H1 (cell line): ENCODE measurements at regions not wholly inside any gene's neighbourhood (a gene's known extent, or its start where the extent isn't known, plus 50 kb on each side); places are given as distances from the start of the nearest gene placed in this dataset.

Experiments
- CTCF ChIA-PET: fragments of 300-600 bp; sonication (Branson Sonifier 250); formaldehyde crosslinking; loops from one replicate; lab custom pipeline; 2021; ENCODE audit not compliant: partially characterized antibody; lab: Charles Lee
- POLR2A ChIA-PET: fragments of 300-600 bp; sonication (Branson Sonifier 250); formaldehyde crosslinking; loops from one replicate; lab custom pipeline; 2021; ENCODE audit warnings: inconsistent platforms; ENCODE audit not compliant: partially characterized antibody; lab: Charles Lee
- DNase-seq, 2 experiments: peaks; one replicate each; pipeline versions ENCODE4 v3.0.0 to v3.0.0-alpha.2; 2010 to 2022; ENCODE audit warnings: low spot score in 2 of 2, low read depth in 1 of 2, mixed read lengths in 1 of 2
- FAIRE-seq: peaks from 2 replicates; lab custom pipeline; 2011; peaks lifted over from hg19 to GRCh38; lab: Jason Lieb, UNC
- H2AFZ ChIP-seq: 2 replicates; pipeline ENCODE4 v1.8.1; 2012; ENCODE audit warnings: low read length, inconsistent platforms
- H2AK5ac ChIP-seq: 2 replicates; pipeline ENCODE4 v1.6.1; 2013; ENCODE audit warnings: low read depth, low read length
- H2BK120ac ChIP-seq: replicated peaks from 2 replicates; pipeline ENCODE3; 2013; ENCODE audit warnings: low read depth, low read length, inconsistent platforms
- H2BK12ac ChIP-seq: 2 replicates; pipeline ENCODE4 v1.6.1; 2013; ENCODE audit warnings: low read depth, low read length
- H2BK15ac ChIP-seq: 2 replicates; pipeline ENCODE4 v1.6.1; 2013; ENCODE audit warnings: low read length
- H2BK20ac ChIP-seq: 2 replicates; pipeline ENCODE4 v1.6.1; 2013; ENCODE audit warnings: low read length
- H2BK5ac ChIP-seq: 2 replicates; pipeline ENCODE4 v1.6.1; 2013; ENCODE audit warnings: low read depth, low read length
- H3K14ac ChIP-seq: 2 replicates; pipeline ENCODE4 v1.6.1; 2013; ENCODE audit warnings: inconsistent platforms; ENCODE audit not compliant: insufficient read length
- H3K18ac ChIP-seq: 2 replicates; pipeline ENCODE4 v1.6.1; 2013; ENCODE audit warnings: low read length; ENCODE audit errors: extremely low read depth
- H3K23ac ChIP-seq: 2 replicates; pipeline ENCODE4 v1.6.1; 2013; ENCODE audit warnings: inconsistent platforms; ENCODE audit not compliant: insufficient read length
- H3K23me2 ChIP-seq: 2 replicates; pipeline ENCODE4 v1.6.1; 2013; ENCODE audit warnings: low read depth, low read length
- H3K27ac ChIP-seq: 2 replicates; pipeline ENCODE4 v1.6.1; 2011; ENCODE audit warnings: low read depth, low read length, inconsistent platforms
- H3K27me3 ChIP-seq, 4 experiments: replicated peaks in 1 of 4; 1 replicate in 1 of 4; 2 replicates in 3 of 4; pipeline versions ENCODE4 v1.6.1 to v1.8.1; 2011 to 2013; ENCODE audit warnings: low read length in 3 of 4, mild to moderate bottlenecking in 3 of 4, inconsistent platforms in 2 of 4, mixed read lengths in 2 of 4, moderate library complexity in 1 of 4; ENCODE audit not compliant: control insufficient read depth in 3 of 4, insufficient read depth in 3 of 4; ENCODE audit errors: extremely low read depth in 1 of 4
- H3K36me3 ChIP-seq, 4 experiments: 2 replicates each; pipeline versions ENCODE4 v1.6.1 to v1.8.1; 2011 to 2013; ENCODE audit warnings: mild to moderate bottlenecking in 4 of 4, low read length in 3 of 4, moderate library complexity in 2 of 4, control low read depth in 1 of 4, inconsistent platforms in 1 of 4; ENCODE audit not compliant: insufficient read depth in 4 of 4, control insufficient read depth in 2 of 4
- H3K4ac ChIP-seq: replicated peaks from 2 replicates; pipeline ENCODE3; 2013; ENCODE audit warnings: low read length, low read depth, mixed read lengths, inconsistent platforms; ENCODE audit not compliant: insufficient read length
- H3K4me1 ChIP-seq, 4 experiments: replicated peaks in 1 of 4; 1 replicate in 1 of 4; 2 replicates in 3 of 4; pipeline versions ENCODE4 v1.6.1 to v1.8.1; 2011 to 2013; ENCODE audit warnings: low read length in 3 of 4, inconsistent platforms in 2 of 4, mixed read lengths in 1 of 4; ENCODE audit not compliant: insufficient read depth in 4 of 4, control insufficient read depth in 3 of 4
- H3K4me2 ChIP-seq, 2 experiments: 2 replicates each; pipeline versions ENCODE4 v1.6.1 to v1.8.1; 2011 to 2013; ENCODE audit warnings: low read depth in 2 of 2, low read length in 2 of 2, control low read depth in 1 of 2, inconsistent platforms in 1 of 2, mild to moderate bottlenecking in 1 of 2; ENCODE audit not compliant: insufficient read depth in 1 of 2
- H3K4me3 ChIP-seq, 4 experiments: fragments of 200-600, 300-600 bp in 1 of 4; sonication (generic), shearing (Covaris generic), sonication (Bioruptor Twin) in 1 of 4; 2 replicates each; pipeline versions ENCODE4 v1.5.1 to v1.8.1; 2011 to 2016; ENCODE audit warnings: low read length in 4 of 4, low read depth in 3 of 4, control low read depth in 2 of 4, inconsistent platforms in 2 of 4, mild to moderate bottlenecking in 2 of 4, mixed read lengths in 1 of 4, moderate library complexity in 1 of 4; ENCODE audit not compliant: insufficient read depth in 2 of 4; ENCODE audit errors: extremely low read depth in 1 of 4
- H3K56ac ChIP-seq: replicated peaks from 2 replicates; pipeline ENCODE3; 2013; ENCODE audit warnings: low read depth, mild to moderate bottlenecking, mixed read lengths, low read length, inconsistent platforms; ENCODE audit not compliant: insufficient read length
- H3K79me1 ChIP-seq: 2 replicates; pipeline ENCODE4 v1.6.1; 2013; ENCODE audit warnings: low read depth, low read length, control low read depth
- H3K79me2 ChIP-seq, 2 experiments: 2 replicates each; pipeline versions ENCODE4 v1.6.1 to v1.8.1; 2012 to 2013; ENCODE audit warnings: low read length in 2 of 2, mild to moderate bottlenecking in 2 of 2, inconsistent platforms in 1 of 2; ENCODE audit not compliant: insufficient read depth in 2 of 2, control insufficient read depth in 1 of 2
- H3K9ac ChIP-seq, 4 experiments: replicated peaks in 1 of 4; 1 replicate in 1 of 4; 2 replicates in 3 of 4; pipeline versions ENCODE4 v1.6.1 to v1.8.1; 2011 to 2013; ENCODE audit warnings: low read depth in 3 of 4, low read length in 3 of 4, control low read depth in 2 of 4, mild to moderate bottlenecking in 2 of 4, moderate library complexity in 2 of 4, inconsistent platforms in 1 of 4; ENCODE audit errors: extremely low read depth in 1 of 4
- H3K9me3 ChIP-seq, 2 experiments: 2 replicates each; pipeline versions ENCODE4 v1.6.1 to v1.8.1; 2012 to 2013; ENCODE audit warnings: mild to moderate bottlenecking in 2 of 2, moderate library complexity in 2 of 2, control low read depth in 1 of 2, inconsistent platforms in 1 of 2, low read depth in 1 of 2, low read length in 1 of 2, mixed read lengths in 1 of 2; ENCODE audit not compliant: insufficient read depth in 2 of 2
- H4K20me1 ChIP-seq, 2 experiments: replicated peaks in 1 of 2; 2 replicates each; pipeline versions ENCODE3 to v1.8.1; 2011 to 2013; ENCODE audit warnings: inconsistent platforms in 2 of 2, low read length in 2 of 2, mild to moderate bottlenecking in 1 of 2; ENCODE audit not compliant: insufficient read depth in 2 of 2, control insufficient read depth in 1 of 2
- H4K5ac ChIP-seq: 2 replicates; pipeline ENCODE4 v1.6.1; 2013; ENCODE audit warnings: low read length, low read depth, mixed read lengths, inconsistent platforms; ENCODE audit not compliant: insufficient read length
- H4K8ac ChIP-seq: 2 replicates; pipeline ENCODE4 v1.8.0; 2013; ENCODE audit warnings: mild to moderate bottlenecking, moderate library complexity, low read length, inconsistent platforms; ENCODE audit not compliant: insufficient read depth; ENCODE audit errors: extremely low read depth
- H4K91ac ChIP-seq: replicated peaks from 2 replicates; pipeline ENCODE3; 2013; ENCODE audit warnings: low read length, mixed read lengths, inconsistent platforms; ENCODE audit not compliant: insufficient read length
- CREB1 ChIP-seq: IDR thresholded peaks from 2 replicates; pipeline ENCODE4 v1.6.1; 2012; ENCODE audit warnings: inconsistent platforms
- EGR1 ChIP-seq: IDR thresholded peaks from 2 replicates; pipeline ENCODE4 v1.6.1; 2011; ENCODE audit warnings: low read depth, low read length, borderline replicate concordance
- FOSL1 ChIP-seq: IDR thresholded peaks from 2 replicates; pipeline ENCODE4 v1.6.1; 2011; ENCODE audit warnings: mild to moderate bottlenecking, low read depth, low read length, moderate library complexity; ENCODE audit not compliant: insufficient read depth
- HDAC6 ChIP-seq: IDR thresholded peaks from one replicate; pipeline ENCODE4 v1.7.1; 2012; ENCODE audit warnings: low read depth, mild to moderate bottlenecking, inconsistent platforms, low read length, moderate library complexity
- SIX5 ChIP-seq: IDR thresholded peaks from 2 replicates; pipeline ENCODE4 v1.6.1; 2011; ENCODE audit warnings: mild to moderate bottlenecking, low read depth, low read length
- SRF ChIP-seq: IDR thresholded peaks from 2 replicates; pipeline ENCODE4 v1.6.1; 2011; ENCODE audit warnings: mild to moderate bottlenecking, low read depth, low read length, moderate library complexity
- SUZ12 ChIP-seq: fragments of 200-600 bp; sonication (generic); IDR thresholded peaks from 2 replicates; pipeline ENCODE4 v1.6.1; 2012; ENCODE audit warnings: mild to moderate bottlenecking, inconsistent platforms, low read length, moderate library complexity, mixed read lengths
- TAF1 ChIP-seq: IDR thresholded peaks from 2 replicates; pipeline ENCODE4 v1.6.1; 2011; ENCODE audit warnings: mild to moderate bottlenecking, low read depth, low read length
- YY1 ChIP-seq: IDR thresholded peaks from 2 replicates; pipeline ENCODE4 v1.6.1; 2011; ENCODE audit warnings: low read depth, mild to moderate bottlenecking, low read length
- WGBS, 2 experiments: shearing (Covaris generic) in 1 of 2; methylation state at CpG; one replicate each; pipeline versions ENCODE4 v1.1.6 to v1.1.7; 2013 to 2015; ENCODE audit warnings: low lambda C conversion rate in 2 of 2, mixed read lengths in 2 of 2, inconsistent platforms in 1 of 2, low coverage in 1 of 2, missing lambda C conversion rate in 1 of 2; ENCODE audit not compliant: insufficient replicate concordance in 2 of 2, insufficient coverage in 1 of 2, insufficient read length in 1 of 2; ENCODE audit errors: extremely low coverage in 1 of 2, missing lambda C conversion rate in 1 of 2; 5-methylcytosine and 5-hydroxymethylcytosine counted together
- TF ChIP-seq, protein P1 (sequence below), 3 experiments: IDR thresholded peaks; 1 replicate in 2 of 3; 2 replicates in 1 of 3; pipeline versions ENCODE4 v1.5.1 to v1.6.1; 2011; ENCODE audit warnings: low read length in 3 of 3, mild to moderate bottlenecking in 3 of 3, inconsistent platforms in 2 of 3, low read depth in 1 of 3, moderate library complexity in 1 of 3; ENCODE audit not compliant: insufficient read depth in 1 of 3; ENCODE audit errors: control extremely low read depth in 1 of 3

GRCh38 chr22:48537343-48537680, 1290.4 kb downstream of the BRD1 start:
- DNase-seq (no peak), FAIRE-seq (no peak)
- H3K14ac ChIP-seq, result no peak overlapping the region
- TF ChIP-seq CREB1, result no peak
- no peak for TF ChIP-seq EGR1
- TF ChIP-seq SRF, result no peak
- TF ChIP-seq HDAC6, result no peak
- no peak for TF ChIP-seq TAF1
- TF ChIP-seq SIX5, result no peak
- TF ChIP-seq YY1, result no peak
- TF ChIP-seq, protein P1, sequence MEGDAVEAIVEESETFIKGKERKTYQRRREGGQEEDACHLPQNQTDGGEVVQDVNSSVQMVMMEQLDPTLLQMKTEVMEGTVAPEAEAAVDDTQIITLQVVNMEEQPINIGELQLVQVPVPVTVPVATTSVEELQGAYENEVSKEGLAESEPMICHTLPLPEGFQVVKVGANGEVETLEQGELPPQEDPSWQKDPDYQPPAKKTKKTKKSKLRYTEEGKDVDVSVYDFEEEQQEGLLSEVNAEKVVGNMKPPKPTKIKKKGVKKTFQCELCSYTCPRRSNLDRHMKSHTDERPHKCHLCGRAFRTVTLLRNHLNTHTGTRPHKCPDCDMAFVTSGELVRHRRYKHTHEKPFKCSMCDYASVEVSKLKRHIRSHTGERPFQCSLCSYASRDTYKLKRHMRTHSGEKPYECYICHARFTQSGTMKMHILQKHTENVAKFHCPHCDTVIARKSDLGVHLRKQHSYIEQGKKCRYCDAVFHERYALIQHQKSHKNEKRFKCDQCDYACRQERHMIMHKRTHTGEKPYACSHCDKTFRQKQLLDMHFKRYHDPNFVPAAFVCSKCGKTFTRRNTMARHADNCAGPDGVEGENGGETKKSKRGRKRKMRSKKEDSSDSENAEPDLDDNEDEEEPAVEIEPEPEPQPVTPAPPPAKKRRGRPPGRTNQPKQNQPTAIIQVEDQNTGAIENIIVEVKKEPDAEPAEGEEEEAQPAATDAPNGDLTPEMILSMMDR (IDR thresholded peaks at IDR 0.05; ENCODE audit: control extremely low read depth in 1 of 3, insufficient read depth in 1 of 3, low read depth in 1 of 3, low read length in 3 of 3), result no peak
- TF ChIP-seq SUZ12, result no peak
- TF ChIP-seq FOSL1, result no peak
- no peak overlapping the region for H3K4me2 ChIP-seq
- H2BK15ac ChIP-seq, result no peak overlapping the region
- no peak overlapping the region for H3K56ac ChIP-seq
- 93% methylated on average over 3 of the region's 3 CpGs; no CpG with 5 or more reads in 1 of the 2 experiments for WGBS, 2 experiments
- H3K9me3 ChIP-seq, result no peaks in the 10 kb centered on the region
- no peak overlapping the region for H2BK120ac ChIP-seq
- no peak overlapping the region for H3K4ac ChIP-seq
- ChIA-PET CTCF (no interaction called here), POLR2A (no interaction called here)
- H4K8ac ChIP-seq, result no peak overlapping the region
- no peak overlapping the region for H2BK12ac ChIP-seq
- no peak overlapping the region for H3K18ac ChIP-seq
- no peaks in the 10 kb centered on the region for H3K4me1 ChIP-seq
- H2BK5ac ChIP-seq, result no peak overlapping the region
- H2AK5ac ChIP-seq, result no peak overlapping the region
- H3K23me2 ChIP-seq, result peaks cover 5% of the 10 kb centered on the region; the same call in 1 of the 2 replicates
- no peak overlapping the region for H3K9ac ChIP-seq
- H3K4me3 ChIP-seq, result no peak overlapping the region
- no peaks in the 10 kb centered on the region; a peak in 1 of 4 replicates for H3K79me2 ChIP-seq
- H4K91ac ChIP-seq, result no peak overlapping the region
- no peak overlapping the region for H4K5ac ChIP-seq
- peaks cover 9 to 28% of the 10 kb centered on the region in 2 experiments for H4K20me1 ChIP-seq
- no peak overlapping the region for H3K27ac ChIP-seq
- no peaks in the 10 kb centered on the region for H3K27me3 ChIP-seq
- no peak overlapping the region for H3K23ac ChIP-seq
- H2BK20ac ChIP-seq, result no peak overlapping the region
- peaks cover 0 to 3% (median 0%) of the 10 kb centered on the region in 4 experiments; a peak in 1 of 8 replicates for H3K36me3 ChIP-seq
- no peak overlapping the region for H2AFZ ChIP-seq
- peaks cover 10% of the 10 kb centered on the region for H3K79me1 ChIP-seq
